NOMO-1 treated with DMSO at 0.1 percent for 48 hours (cell line): ENCODE measurements at regions not wholly inside any gene's neighbourhood (a gene's known extent, or its start where the extent isn't known, plus 50 kb on each side); places are given as distances from the start of the nearest gene placed in this dataset.

Experiments
- DNase-seq: peaks from one replicate; lab custom pipeline; 2025; ENCODE audit not compliant: unreplicated experiment; lab: John Stamatoyannopoulos, UW

- no peak for DNase-seq
Measured at GRCh38 chr18:64663086-64663485, 514.2 kb upstream of the LINC00305 start.

- DNase-seq, result no peak
Measured at GRCh38 chr18:64659196-64659595, 510.3 kb upstream of the LINC00305 start.

- DNase-seq, result no peak
Measured at GRCh38 chr18:64653068-64653467, 504.2 kb upstream of the LINC00305 start.

GRCh38 chr18:64650068-64650467 lies 501.2 kb upstream of the LINC00305 start:
- DNase-seq, result no peak

GRCh38 chr18:64645753-64646152 lies 496.9 kb upstream of the LINC00305 start:
- no peak for DNase-seq

- DNase-seq, result no peak
Measured at GRCh38 chr18:64639536-64639935, 490.6 kb upstream of the LINC00305 start.

GRCh38 chr18:64620971-64621560 lies 472.2 kb upstream of the LINC00305 start:
- DNase-seq, result no peak

GRCh38 chr18:64618390-64618789 lies 469.5 kb upstream of the LINC00305 start:
- DNase-seq, result no peak

- no peak for DNase-seq
Measured at GRCh38 chr18:64615021-64615420, 466.1 kb upstream of the LINC00305 start.

- DNase-seq, result no peak
Measured at GRCh38 chr18:64614446-64614845, 465.6 kb upstream of the LINC00305 start.

- no peak for DNase-seq
Measured at GRCh38 chr18:64592246-64592645, 443.4 kb upstream of the LINC00305 start.

GRCh38 chr18:64589000-64589399 lies 440.1 kb upstream of the LINC00305 start:
- DNase-seq, result no peak

- no peak for DNase-seq
Measured at GRCh38 chr18:64566456-64566855, 417.6 kb upstream of the LINC00305 start.

GRCh38 chr18:64562651-64563050 lies 413.8 kb upstream of the LINC00305 start:
- no peak for DNase-seq

- DNase-seq, result no peak
Measured at GRCh38 chr18:64546451-64546850, 397.6 kb upstream of the LINC00305 start.

GRCh38 chr18:64539847-64540246 lies 391.0 kb upstream of the LINC00305 start:
- DNase-seq, result no peak

- no peak for DNase-seq
Measured at GRCh38 chr18:64528646-64529045, 379.8 kb upstream of the LINC00305 start.

- no peak for DNase-seq
Measured at GRCh38 chr18:64519201-64519600, 370.3 kb upstream of the LINC00305 start.

- no peak for DNase-seq
Measured at GRCh38 chr18:64518191-64518590, 369.3 kb upstream of the LINC00305 start.

GRCh38 chr18:64513401-64513800 lies 364.5 kb upstream of the LINC00305 start:
- DNase-seq, result no peak

- no peak for DNase-seq
Measured at GRCh38 chr18:64490207-64490606, 341.3 kb upstream of the LINC00305 start.

- DNase-seq, result no peak
Measured at GRCh38 chr18:64488698-64489097, 339.8 kb upstream of the LINC00305 start.

- no peak for DNase-seq
Measured at GRCh38 chr18:64474773-64475172, 325.9 kb upstream of the LINC00305 start.
